ENCODE measurements at regions not wholly inside any gene's neighbourhood (a gene's known extent, or its start where the extent isn't known, plus 50 kb on each side); places are given as distances from the start of the nearest gene placed in this dataset.

DNA sequence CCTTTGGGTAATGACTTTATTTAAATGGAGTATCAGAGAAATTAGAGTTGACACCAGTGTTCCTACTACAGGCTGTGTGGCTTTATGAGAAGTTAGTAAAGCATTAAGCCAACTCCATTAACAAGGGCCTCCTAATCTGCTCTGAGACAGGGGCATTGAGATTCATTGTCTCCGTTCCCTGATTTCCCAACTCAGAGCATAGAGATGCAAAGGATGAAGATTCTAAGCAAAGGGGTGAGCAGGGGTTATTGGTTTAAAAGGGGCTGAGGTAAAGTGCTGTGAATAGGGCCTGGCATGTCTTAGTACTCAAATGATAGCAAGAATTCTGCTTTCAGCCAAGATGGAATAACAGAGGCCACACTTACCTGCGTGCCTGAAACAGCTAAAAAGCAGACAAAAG, 428.4 kb downstream of the PTPRU start:
- H4K20me1 ChIP-seq (ENCODE audit: insufficient read depth, low read length, poor library complexity, severe bottlenecking): no peaks in the 10 kb centered on the region
- H3K4me3 ChIP-seq (ENCODE audit: low read length, poor library complexity, severe bottlenecking): no peak overlapping the region
- H3K79me2 ChIP-seq (ENCODE audit: insufficient read depth, low read length): no peaks in the 10 kb centered on the region
- H3K4me2 ChIP-seq (ENCODE audit: low read depth, low read length, poor library complexity, severe bottlenecking): no peak overlapping the region
- no peaks in the 10 kb centered on the region for H3K4me1 ChIP-seq (ENCODE audit: insufficient read depth, low read length, poor library complexity, severe bottlenecking)
- no peaks in the 10 kb centered on the region for H3K27me3 ChIP-seq (ENCODE audit: insufficient read depth, low read length, poor library complexity, severe bottlenecking)
- H3K36me3 ChIP-seq (ENCODE audit: insufficient read depth, low read length): no peaks in the 10 kb centered on the region
- TF ChIP-seq, protein P1, sequence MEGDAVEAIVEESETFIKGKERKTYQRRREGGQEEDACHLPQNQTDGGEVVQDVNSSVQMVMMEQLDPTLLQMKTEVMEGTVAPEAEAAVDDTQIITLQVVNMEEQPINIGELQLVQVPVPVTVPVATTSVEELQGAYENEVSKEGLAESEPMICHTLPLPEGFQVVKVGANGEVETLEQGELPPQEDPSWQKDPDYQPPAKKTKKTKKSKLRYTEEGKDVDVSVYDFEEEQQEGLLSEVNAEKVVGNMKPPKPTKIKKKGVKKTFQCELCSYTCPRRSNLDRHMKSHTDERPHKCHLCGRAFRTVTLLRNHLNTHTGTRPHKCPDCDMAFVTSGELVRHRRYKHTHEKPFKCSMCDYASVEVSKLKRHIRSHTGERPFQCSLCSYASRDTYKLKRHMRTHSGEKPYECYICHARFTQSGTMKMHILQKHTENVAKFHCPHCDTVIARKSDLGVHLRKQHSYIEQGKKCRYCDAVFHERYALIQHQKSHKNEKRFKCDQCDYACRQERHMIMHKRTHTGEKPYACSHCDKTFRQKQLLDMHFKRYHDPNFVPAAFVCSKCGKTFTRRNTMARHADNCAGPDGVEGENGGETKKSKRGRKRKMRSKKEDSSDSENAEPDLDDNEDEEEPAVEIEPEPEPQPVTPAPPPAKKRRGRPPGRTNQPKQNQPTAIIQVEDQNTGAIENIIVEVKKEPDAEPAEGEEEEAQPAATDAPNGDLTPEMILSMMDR (conservative IDR thresholded peaks at IDR 0.05; ENCODE audit: low read length): no peak
- no peak for TF ChIP-seq EZH2phosphoT487 (IDR thresholded peaks at IDR 0.05; ENCODE audit: borderline replicate concordance)
- H2AFZ ChIP-seq (ENCODE audit: low read length): no peak overlapping the region
- no peaks in the 10 kb centered on the region for H3K9me2 ChIP-seq (replicated peaks; ENCODE audit: low read depth, low read length)
- H3F3A ChIP-seq (ENCODE audit: low read depth): no peaks in the 10 kb centered on the region
- no peak overlapping the region for H3K9ac ChIP-seq (ENCODE audit: low read depth, low read length, poor library complexity, severe bottlenecking)
- peaks cover 3% of the 10 kb centered on the region for H3K9me3 ChIP-seq (ENCODE audit: insufficient read depth, low read depth, low read length)

DNA sequence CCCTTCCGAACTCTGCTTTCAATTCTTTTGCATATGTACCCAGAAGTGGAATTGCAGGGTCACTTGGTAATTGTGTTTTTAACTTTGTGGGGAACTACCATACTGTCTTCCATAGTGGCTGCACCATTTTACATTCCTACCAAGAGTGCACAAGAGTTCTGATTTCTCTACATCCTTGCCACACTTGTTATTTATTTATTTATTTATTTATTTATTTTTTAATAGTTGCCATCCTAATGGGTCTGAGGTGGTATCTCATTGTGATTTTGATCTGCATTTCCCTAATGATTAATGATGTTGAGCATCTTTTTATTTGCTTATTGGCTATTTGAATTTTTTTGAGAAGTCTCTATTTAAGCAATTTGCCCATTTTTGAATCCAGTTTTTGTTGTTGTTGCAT, 422.4 kb downstream of the PTPRU start:
- H3K27me3 ChIP-seq (ENCODE audit: insufficient read depth, low read length, poor library complexity, severe bottlenecking): no peaks in the 10 kb centered on the region
- H3K36me3 ChIP-seq (ENCODE audit: insufficient read depth, low read length): no peaks in the 10 kb centered on the region
- H3K4me2 ChIP-seq (ENCODE audit: low read depth, low read length, poor library complexity, severe bottlenecking): no peak overlapping the region
- no peak overlapping the region for H2AFZ ChIP-seq (ENCODE audit: low read length)
- no peaks in the 10 kb centered on the region for H3K79me2 ChIP-seq (ENCODE audit: insufficient read depth, low read length)
- H3K4me3 ChIP-seq (ENCODE audit: low read length, poor library complexity, severe bottlenecking): no peak overlapping the region
- H3K9me3 ChIP-seq (ENCODE audit: insufficient read depth, low read depth, low read length): peaks cover 2% of the 10 kb centered on the region
- H3K9me2 ChIP-seq (replicated peaks; ENCODE audit: low read depth, low read length): no peaks in the 10 kb centered on the region
- H3F3A ChIP-seq (ENCODE audit: low read depth): no peaks in the 10 kb centered on the region
- H3K9ac ChIP-seq (ENCODE audit: low read depth, low read length, poor library complexity, severe bottlenecking): no peak overlapping the region
- H3K4me1 ChIP-seq (ENCODE audit: insufficient read depth, low read length, poor library complexity, severe bottlenecking): no peaks in the 10 kb centered on the region
- H4K20me1 ChIP-seq (ENCODE audit: insufficient read depth, low read length, poor library complexity, severe bottlenecking): no peaks in the 10 kb centered on the region
- no peak for TF ChIP-seq EZH2phosphoT487 (IDR thresholded peaks at IDR 0.05; ENCODE audit: borderline replicate concordance)
- TF ChIP-seq, protein P1 (conservative IDR thresholded peaks at IDR 0.05; ENCODE audit: low read length): no peak

DNA sequence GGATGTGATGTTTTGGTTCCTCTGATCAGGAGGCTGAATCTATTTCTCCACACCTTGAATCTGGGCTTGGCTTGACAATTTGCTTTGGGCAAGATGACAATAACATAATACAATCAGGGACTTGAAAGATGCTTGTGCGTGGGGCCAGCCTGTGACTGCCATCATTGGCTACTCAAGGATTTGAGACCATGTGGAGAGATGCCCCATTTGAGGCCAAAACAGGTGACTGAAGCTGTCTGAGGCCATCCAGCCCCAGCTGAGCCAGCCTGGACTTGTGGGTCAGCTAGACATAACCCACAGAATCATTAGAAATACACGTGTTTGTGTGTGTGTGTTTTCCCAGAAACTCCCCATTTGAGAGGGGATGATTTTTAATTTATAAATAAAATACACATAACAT, 421.5 kb downstream of the PTPRU start:
- H3F3A ChIP-seq (ENCODE audit: low read depth): no peaks in the 10 kb centered on the region
- no peaks in the 10 kb centered on the region for H3K36me3 ChIP-seq (ENCODE audit: insufficient read depth, low read length)

More for the DNA sequence above, 421.5 kb downstream of the PTPRU start:
- Histone ChIP-seq H3K4me1 (ENCODE audit: insufficient read depth, low read length, poor library complexity, severe bottlenecking) (no peaks in the 10 kb centered on the region), H3K9me3 (ENCODE audit: insufficient read depth, low read depth, low read length) (peaks cover 2% of the 10 kb centered on the region), H3K4me2 (ENCODE audit: low read depth, low read length, poor library complexity, severe bottlenecking) (no peak overlapping the region), H3K79me2 (ENCODE audit: insufficient read depth, low read length) (no peaks in the 10 kb centered on the region), H3K4me3 (ENCODE audit: low read length, poor library complexity, severe bottlenecking) (no peak overlapping the region), H3K27me3 (ENCODE audit: insufficient read depth, low read length, poor library complexity, severe bottlenecking) (no peaks in the 10 kb centered on the region), H4K20me1 (ENCODE audit: insufficient read depth, low read length, poor library complexity, severe bottlenecking) (no peaks in the 10 kb centered on the region), H2AFZ (ENCODE audit: low read length) (no peak overlapping the region), H3K9me2 (replicated peaks; ENCODE audit: low read depth, low read length) (no peaks in the 10 kb centered on the region), H3K9ac (ENCODE audit: low read depth, low read length, poor library complexity, severe bottlenecking) (no peak overlapping the region)
- TF ChIP-seq, protein P1 (conservative IDR thresholded peaks at IDR 0.05; ENCODE audit: low read length): no peak
- no peak for TF ChIP-seq EZH2phosphoT487 (IDR thresholded peaks at IDR 0.05; ENCODE audit: borderline replicate concordance)
